ENCODE measurements at regions not wholly inside any gene's neighbourhood (a gene's known extent, or its start where the extent isn't known, plus 50 kb on each side); places are given as distances from the start of the nearest gene placed in this dataset.

DNA sequence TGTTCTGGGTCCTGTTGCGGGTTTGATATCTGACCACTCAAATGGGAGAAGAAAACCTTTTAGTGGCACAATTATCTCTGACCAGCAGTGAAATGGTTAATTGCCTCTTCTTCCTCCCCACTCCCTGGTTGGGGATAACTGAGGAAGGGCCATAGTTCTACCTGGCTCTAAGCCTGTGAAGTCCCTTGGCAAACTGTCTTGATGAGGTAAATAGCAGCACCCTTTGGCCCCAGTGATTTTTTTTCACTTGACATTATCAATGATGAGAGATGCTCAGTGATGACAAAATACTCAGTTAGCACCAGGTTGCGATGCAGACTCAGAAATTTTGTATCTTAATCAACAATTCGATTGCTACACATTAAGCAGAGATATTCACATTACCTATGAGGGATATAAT is 515.7 kb downstream of the PSAT1 start:
- TF ChIP-seq, protein P1, sequence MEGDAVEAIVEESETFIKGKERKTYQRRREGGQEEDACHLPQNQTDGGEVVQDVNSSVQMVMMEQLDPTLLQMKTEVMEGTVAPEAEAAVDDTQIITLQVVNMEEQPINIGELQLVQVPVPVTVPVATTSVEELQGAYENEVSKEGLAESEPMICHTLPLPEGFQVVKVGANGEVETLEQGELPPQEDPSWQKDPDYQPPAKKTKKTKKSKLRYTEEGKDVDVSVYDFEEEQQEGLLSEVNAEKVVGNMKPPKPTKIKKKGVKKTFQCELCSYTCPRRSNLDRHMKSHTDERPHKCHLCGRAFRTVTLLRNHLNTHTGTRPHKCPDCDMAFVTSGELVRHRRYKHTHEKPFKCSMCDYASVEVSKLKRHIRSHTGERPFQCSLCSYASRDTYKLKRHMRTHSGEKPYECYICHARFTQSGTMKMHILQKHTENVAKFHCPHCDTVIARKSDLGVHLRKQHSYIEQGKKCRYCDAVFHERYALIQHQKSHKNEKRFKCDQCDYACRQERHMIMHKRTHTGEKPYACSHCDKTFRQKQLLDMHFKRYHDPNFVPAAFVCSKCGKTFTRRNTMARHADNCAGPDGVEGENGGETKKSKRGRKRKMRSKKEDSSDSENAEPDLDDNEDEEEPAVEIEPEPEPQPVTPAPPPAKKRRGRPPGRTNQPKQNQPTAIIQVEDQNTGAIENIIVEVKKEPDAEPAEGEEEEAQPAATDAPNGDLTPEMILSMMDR (IDR thresholded peaks at IDR 0.05): no peak
- TF ChIP-seq POLR2A (IDR thresholded peaks at IDR 0.05): no peak

All from testis (tissue), 2 donors.